ENCODE measurements at regions not wholly inside any gene's neighbourhood (a gene's known extent, or its start where the extent isn't known, plus 50 kb on each side); places are given as distances from the start of the nearest gene placed in this dataset.

DNA sequence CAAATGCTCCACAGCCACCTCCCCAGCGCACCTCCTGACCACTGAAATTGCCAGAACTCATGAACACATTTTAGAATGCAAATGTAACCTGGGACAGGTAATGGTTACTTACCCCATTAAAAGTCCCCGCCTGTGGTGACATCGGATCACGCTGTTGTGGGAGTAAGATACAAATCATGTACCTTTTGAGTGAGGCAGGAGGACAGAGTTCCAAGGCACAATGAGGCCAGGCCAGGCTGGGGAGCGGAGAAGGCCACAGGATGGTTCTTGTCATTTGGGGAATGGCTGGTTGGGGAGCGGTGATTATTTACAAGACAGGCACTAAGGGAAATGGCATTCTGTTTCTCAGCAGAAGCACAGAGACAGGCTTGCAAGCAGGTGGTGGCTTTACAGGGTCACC, 490.0 kb downstream of the EDEM1 start:
- DNase-seq (ENCODE audit: extremely low spot score) = no peak
- 81% methylated on average over 6 of the region's 6 CpGs for WGBS
- Histone ChIP-seq H3K27ac (replicated peaks in 1 of 4) (no peak overlapping the region), H3K36me3 (no peaks in the 10 kb centered on the region), H3K4me1 (no peaks in the 10 kb centered on the region), H3K4me3 (no peak overlapping the region), H3K27me3 (no peaks in the 10 kb centered on the region), H3K9me3 (no peaks in the 10 kb centered on the region)
- no peak for TF ChIP-seq EP300 (IDR thresholded peaks at IDR 0.05)
- intact Hi-C loops (cut with DNase I) = no loop called here

DNA sequence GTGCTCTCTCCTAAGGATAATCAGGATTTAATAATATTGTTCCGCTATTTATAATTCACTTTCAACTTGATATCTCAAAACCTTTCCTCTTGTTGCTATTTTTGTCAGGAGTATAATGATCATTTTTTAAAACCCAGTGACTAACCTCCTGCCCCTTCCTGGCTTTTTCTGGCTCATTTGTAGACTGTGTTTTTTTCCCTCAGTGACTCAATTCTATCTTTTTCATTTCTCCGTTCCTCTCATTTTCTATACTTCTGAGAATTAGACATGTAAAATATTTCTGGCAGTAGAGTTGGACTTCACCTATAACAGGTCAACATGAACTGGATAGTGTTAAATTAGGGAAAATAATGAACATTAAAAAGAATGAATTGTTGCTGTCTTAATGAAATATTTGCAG, 490.7 kb downstream of the EDEM1 start:
- intact Hi-C loops (cut with DNase I) = no loop called here
- TF ChIP-seq POLR2A (IDR thresholded peaks at IDR 0.05; ENCODE audit: low read depth) = no peak
- no peak for TF ChIP-seq POLR2AphosphoS5 (IDR thresholded peaks at IDR 0.05)
- TF ChIP-seq, protein P1, sequence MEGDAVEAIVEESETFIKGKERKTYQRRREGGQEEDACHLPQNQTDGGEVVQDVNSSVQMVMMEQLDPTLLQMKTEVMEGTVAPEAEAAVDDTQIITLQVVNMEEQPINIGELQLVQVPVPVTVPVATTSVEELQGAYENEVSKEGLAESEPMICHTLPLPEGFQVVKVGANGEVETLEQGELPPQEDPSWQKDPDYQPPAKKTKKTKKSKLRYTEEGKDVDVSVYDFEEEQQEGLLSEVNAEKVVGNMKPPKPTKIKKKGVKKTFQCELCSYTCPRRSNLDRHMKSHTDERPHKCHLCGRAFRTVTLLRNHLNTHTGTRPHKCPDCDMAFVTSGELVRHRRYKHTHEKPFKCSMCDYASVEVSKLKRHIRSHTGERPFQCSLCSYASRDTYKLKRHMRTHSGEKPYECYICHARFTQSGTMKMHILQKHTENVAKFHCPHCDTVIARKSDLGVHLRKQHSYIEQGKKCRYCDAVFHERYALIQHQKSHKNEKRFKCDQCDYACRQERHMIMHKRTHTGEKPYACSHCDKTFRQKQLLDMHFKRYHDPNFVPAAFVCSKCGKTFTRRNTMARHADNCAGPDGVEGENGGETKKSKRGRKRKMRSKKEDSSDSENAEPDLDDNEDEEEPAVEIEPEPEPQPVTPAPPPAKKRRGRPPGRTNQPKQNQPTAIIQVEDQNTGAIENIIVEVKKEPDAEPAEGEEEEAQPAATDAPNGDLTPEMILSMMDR (IDR thresholded peaks at IDR 0.05) = no peak
- TF ChIP-seq EP300 (IDR thresholded peaks at IDR 0.05) = no peak
- H3K4me1 ChIP-seq = no peaks in the 10 kb centered on the region
- no peak overlapping the region for H3K4me3 ChIP-seq
- H3K9me3 ChIP-seq = no peaks in the 10 kb centered on the region
- DNase-seq (ENCODE audit: extremely low spot score) = no peak
- H3K27me3 ChIP-seq = no peaks in the 10 kb centered on the region
- no peak overlapping the region for H3K27ac ChIP-seq (replicated peaks in 1 of 4)
- no peaks in the 10 kb centered on the region for H3K36me3 ChIP-seq
- 84% methylated on average over 2 of the region's 2 CpGs for WGBS

DNA sequence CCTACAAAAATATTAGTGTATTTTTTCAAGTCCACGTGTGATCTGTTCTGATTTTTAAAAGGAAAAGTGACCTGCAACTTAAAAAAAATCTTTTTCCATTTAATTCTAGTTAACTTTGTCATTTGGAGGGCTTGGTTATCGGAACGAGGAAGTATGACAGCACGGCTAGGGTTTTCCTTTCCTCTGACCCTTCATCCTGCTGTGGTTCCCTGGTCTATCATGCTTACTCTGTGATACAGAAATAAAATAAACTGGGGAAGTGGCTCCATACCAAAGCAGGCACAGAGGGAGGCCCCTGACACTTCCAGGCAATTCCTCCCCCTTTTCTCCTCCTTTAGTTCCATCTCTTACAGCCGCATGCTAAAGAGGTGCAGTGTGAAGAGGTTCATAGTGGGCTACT, 491.3 kb downstream of the EDEM1 start:
- Histone ChIP-seq H3K27me3 (no peaks in the 10 kb centered on the region), H3K36me3 (no peaks in the 10 kb centered on the region), H3K4me3 (no peak overlapping the region), H3K9me3 (no peaks in the 10 kb centered on the region), H3K27ac (replicated peaks in 1 of 4) (no peak overlapping the region), H3K4me1 (no peaks in the 10 kb centered on the region)
- no peak for DNase-seq (ENCODE audit: extremely low spot score)
- WGBS = 82% methylated on average over 5 of the region's 5 CpGs
- intact Hi-C loops (cut with DNase I) = no loop called here
- TF ChIP-seq POLR2A (IDR thresholded peaks at IDR 0.05; ENCODE audit: low read depth) = no peak

DNA sequence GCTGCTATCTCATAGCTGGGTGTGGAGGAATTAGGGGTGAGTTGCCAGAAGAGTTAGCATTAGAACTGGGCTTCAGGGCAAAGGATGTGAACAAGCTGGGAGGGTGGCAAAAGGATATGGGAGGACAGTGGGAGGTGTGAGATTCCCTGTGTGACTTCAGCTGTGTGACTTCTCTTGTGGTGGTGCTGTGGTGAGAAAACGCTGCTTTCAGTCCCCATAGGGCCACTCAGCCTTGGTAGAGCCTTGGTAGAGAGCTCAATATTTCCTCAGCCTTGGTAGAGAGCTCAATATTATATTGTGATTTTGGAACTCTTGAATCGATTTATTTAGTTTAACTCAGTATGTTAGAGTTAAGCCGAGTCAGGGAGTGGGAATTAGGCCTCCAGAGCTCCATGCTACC, 499.7 kb downstream of the EDEM1 start:
- H3K36me3 ChIP-seq = no peaks in the 10 kb centered on the region
- intact Hi-C loops (cut with DNase I) = no loop called here
- no peak overlapping the region for H3K27ac ChIP-seq (replicated peaks in 1 of 4)
- TF ChIP-seq EP300 (IDR thresholded peaks at IDR 0.05) (no peak), POLR2A (IDR thresholded peaks at IDR 0.05; ENCODE audit: low read depth) (no peak), POLR2AphosphoS5 (IDR thresholded peaks at IDR 0.05) (no peak)
- TF ChIP-seq, protein P1 (IDR thresholded peaks at IDR 0.05) = no peak
- H3K27me3 ChIP-seq = no peaks in the 10 kb centered on the region
- H3K9me3 ChIP-seq = peaks cover 0 to 16% (median 12%) of the 10 kb centered on the region in 4 donors
- no peak for DNase-seq (ENCODE audit: extremely low spot score)
- H3K4me3 ChIP-seq = no peak overlapping the region
- WGBS = 72% methylated on average over 3 of the region's 3 CpGs
- no peaks in the 10 kb centered on the region for H3K4me1 ChIP-seq

DNA sequence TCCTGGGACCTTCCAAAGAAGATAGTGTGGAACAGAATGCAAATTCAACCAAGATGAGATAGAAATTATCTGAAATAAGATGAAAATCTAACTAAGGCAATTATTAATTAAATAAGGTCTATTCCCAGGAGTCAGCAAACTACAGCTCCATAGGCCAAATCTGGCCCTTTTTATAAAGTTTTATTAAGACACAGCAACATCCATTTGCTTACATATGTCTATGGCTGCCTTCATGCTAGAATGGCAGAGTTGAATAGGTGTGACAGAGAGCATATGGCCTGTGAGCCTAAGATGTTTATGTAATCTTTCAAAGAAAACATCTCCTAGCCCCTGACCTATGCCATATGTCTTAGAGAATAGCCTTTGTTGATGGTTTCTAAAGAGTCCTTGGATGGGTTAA, 503.0 kb downstream of the EDEM1 start:
- H3K4me1 ChIP-seq = no peaks in the 10 kb centered on the region
- H3K27me3 ChIP-seq = no peaks in the 10 kb centered on the region
- H3K4me3 ChIP-seq = no peak overlapping the region
- H3K9me3 ChIP-seq = peaks cover 0 to 16% (median 12%) of the 10 kb centered on the region in 4 donors
- TF ChIP-seq EP300 (IDR thresholded peaks at IDR 0.05) (no peak), POLR2AphosphoS5 (IDR thresholded peaks at IDR 0.05) (no peak), POLR2A (IDR thresholded peaks at IDR 0.05; ENCODE audit: low read depth) (no peak)
- TF ChIP-seq, protein P1 (IDR thresholded peaks at IDR 0.05) = no peak
- H3K36me3 ChIP-seq = no peaks in the 10 kb centered on the region
- intact Hi-C loops (cut with DNase I) = no loop called here
- no peak for DNase-seq (ENCODE audit: extremely low spot score)
- no peak overlapping the region for H3K27ac ChIP-seq (replicated peaks in 1 of 4)

DNA sequence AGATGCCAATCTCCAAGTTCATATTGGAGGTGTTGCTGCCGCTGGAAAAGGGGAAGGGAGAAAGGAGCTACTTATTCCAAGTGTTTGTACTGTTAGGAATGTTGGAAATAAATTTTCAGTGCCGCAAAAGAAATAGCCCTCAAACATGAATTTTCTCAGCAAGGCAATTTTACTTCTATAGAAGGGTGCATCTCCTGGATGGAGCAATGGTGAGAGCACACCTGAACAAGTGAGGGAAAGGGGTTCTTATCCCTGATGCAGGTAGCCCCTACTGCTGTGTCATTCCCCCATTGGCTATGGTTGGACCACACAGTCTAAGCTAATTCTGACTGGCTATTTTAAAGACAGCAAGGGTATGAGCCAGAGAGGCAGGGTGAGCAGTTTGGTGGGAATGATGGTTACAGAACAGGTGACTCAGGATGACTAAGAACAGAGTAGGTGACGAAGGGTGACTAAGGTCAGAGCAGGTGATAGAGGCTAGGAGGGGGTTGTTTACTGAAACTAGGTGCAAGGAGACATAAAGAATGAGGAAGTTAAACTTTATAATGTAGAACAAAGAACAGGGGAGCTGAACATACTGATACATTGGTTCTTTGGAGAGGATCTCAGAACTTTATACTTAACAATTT, 503.5 kb downstream of the EDEM1 start:
- WGBS = 72% methylated on average over 3 of the region's 3 CpGs
- no peaks in the 10 kb centered on the region for H3K27me3 ChIP-seq
- no peak overlapping the region for H3K4me3 ChIP-seq
- H3K9me3 ChIP-seq = peaks cover 0 to 16% (median 12%) of the 10 kb centered on the region in 4 donors
- intact Hi-C loops (cut with DNase I) = no loop called here
- TF ChIP-seq, protein P1 (IDR thresholded peaks at IDR 0.05) = no peak
- no peak for TF ChIP-seq POLR2AphosphoS5 (IDR thresholded peaks at IDR 0.05)
- TF ChIP-seq POLR2A (IDR thresholded peaks at IDR 0.05; ENCODE audit: low read depth) = no peak
- no peak for TF ChIP-seq EP300 (IDR thresholded peaks at IDR 0.05)
- H3K4me1 ChIP-seq = no peaks in the 10 kb centered on the region
- no peak overlapping the region for H3K27ac ChIP-seq (replicated peaks in 1 of 4)
- no peak for DNase-seq (ENCODE audit: extremely low spot score)
- no peaks in the 10 kb centered on the region for H3K36me3 ChIP-seq
